Liver (tissue), 3 donors: ENCODE measurements at regions not wholly inside any gene's neighbourhood (a gene's known extent, or its start where the extent isn't known, plus 50 kb on each side); places are given as distances from the start of the nearest gene placed in this dataset.

Experiments
- CTCF ChIP-seq: fragments of 150-350 bp; IDR thresholded peaks from 2 replicates; pipeline ENCODE4 v1.5.1; 2017; ENCODE audit warnings: improper control_type of control experiment, low read depth, low read length; ENCODE audit not compliant: missing input control
- EGR1 ChIP-seq, 2 donors: IDR thresholded peaks; 2 replicates each; pipeline ENCODE4 v1.6.1; 2016 to 2018; ENCODE audit warnings: antibody characterized with exemption in 2 of 2, low read depth in 2 of 2
- FOXA1 ChIP-seq: IDR thresholded peaks from 2 replicates; pipeline ENCODE4 v1.6.1; 2016; ENCODE audit warnings: antibody characterized with exemption
- JUND ChIP-seq, 2 donors: IDR thresholded peaks; 2 replicates each; pipeline ENCODE4 v1.6.1; 2016; ENCODE audit warnings: antibody characterized with exemption in 2 of 2
- RAD21 ChIP-seq, 2 donors: IDR thresholded peaks; 2 replicates each; pipeline ENCODE4 v1.6.1; 2016; ENCODE audit warnings: antibody characterized with exemption in 2 of 2, mild to moderate bottlenecking in 2 of 2
- YY1 ChIP-seq: IDR thresholded peaks from 2 replicates; pipeline ENCODE4 v1.6.1; 2016; ENCODE audit warnings: antibody characterized with exemption, mild to moderate bottlenecking
- donor health status: healthy.
- donor health status: healthy.

- TF ChIP-seq FOXA1: no peak
- no peak for TF ChIP-seq CTCF
- no peak for TF ChIP-seq YY1
- TF ChIP-seq JUND (IDR thresholded peaks at IDR 0.05): no peak
- TF ChIP-seq RAD21 (IDR thresholded peaks at IDR 0.05): no peak
- TF ChIP-seq EGR1 (IDR thresholded peaks at IDR 0.05; ENCODE audit: low read depth in 2 of 2): no peak
Observed at GRCh38 chr6:965343-965742, 272.4 kb upstream of the EXOC2 start.
